Endothelial cell of umbilical vein (primary cell): ENCODE measurements at regions not wholly inside any gene's neighbourhood (a gene's known extent, or its start where the extent isn't known, plus 50 kb on each side); places are given as distances from the start of the nearest gene placed in this dataset.

Experiments used
- BruUV-seq: library from RNA; stranded (reverse); fragments of 400-500 nt; replicated peaks from 2 replicates; lab custom pipeline; 2021; lab: Mats Ljungman, UMichigan
- CTCF ChIA-PET: fragments of 300-600, 350-600 bp; sonication (Branson Sonifier 250); formaldehyde crosslinking; loops from one replicate; lab custom pipeline; 2021; ENCODE audit warnings: antibody characterized with exemption, inconsistent platforms; lab: Charles Lee
- POLR2A ChIA-PET: fragments of 300-600, 350-600 bp; sonication (Branson Sonifier 250); formaldehyde crosslinking; loops from one replicate; lab custom pipeline; 2021; ENCODE audit warnings: antibody characterized with exemption, inconsistent platforms; lab: Charles Lee
- DNase-seq: peaks from one replicate; pipeline ENCODE4 v3.0.0-alpha.2; 2011; ENCODE audit warnings: low read depth, low spot score
- FAIRE-seq: peaks from 2 replicates; lab custom pipeline; 2011; peaks lifted over from hg19 to GRCh38; lab: Jason Lieb, UNC
- H2AFZ ChIP-seq: 2 replicates; pipeline ENCODE4 v1.6.0; 2012; ENCODE audit warnings: low read depth, low read length, control low read depth, inconsistent platforms
- H3K27ac ChIP-seq: 2 replicates; pipeline ENCODE4 v1.5.1; 2011; ENCODE audit warnings: low read depth, mild to moderate bottlenecking, control low read depth, low read length, moderate library complexity; ENCODE audit not compliant: insufficient read depth
- H3K27me3 ChIP-seq, 2 experiments: 2 replicates each; pipeline versions ENCODE4 v1.6.0 to v1.6.1; 2011; ENCODE audit warnings: low read length in 2 of 2, mixed read lengths in 1 of 2; ENCODE audit not compliant: control insufficient read depth in 2 of 2, insufficient read depth in 2 of 2
- H3K36me3 ChIP-seq, 2 experiments: 2 replicates in 1 of 2; 3 replicates in 1 of 2; pipeline ENCODE4 v1.5.1; 2011; ENCODE audit warnings: low read length in 2 of 2, mild to moderate bottlenecking in 1 of 2, moderate library complexity in 1 of 2; ENCODE audit not compliant: control insufficient read depth in 2 of 2, insufficient read depth in 2 of 2; ENCODE audit errors: extremely low read depth in 1 of 2
- H3K4me1 ChIP-seq: 3 replicates; pipeline ENCODE4 v1.5.1; 2011; ENCODE audit warnings: mild to moderate bottlenecking, low read length; ENCODE audit not compliant: control insufficient read depth, insufficient read depth; ENCODE audit errors: extremely low read depth
- H3K4me2 ChIP-seq: 2 replicates; pipeline ENCODE4 v1.6.1; 2011; ENCODE audit warnings: low read length, control low read depth, mixed read lengths; ENCODE audit not compliant: insufficient read depth
- H3K4me3 ChIP-seq, 3 experiments: fragments of 200-600 bp in 1 of 3; sonication (generic), shearing (Covaris generic) in 1 of 3; replicated peaks in 1 of 3; 2 replicates each; pipeline ENCODE4 v1.5.1; 2011 to 2016; ENCODE audit warnings: control low read depth in 3 of 3, low read length in 3 of 3, mild to moderate bottlenecking in 2 of 3, inconsistent platforms in 1 of 3, low read depth in 1 of 3, moderate library complexity in 1 of 3; ENCODE audit not compliant: insufficient read depth in 1 of 3
- H3K79me2 ChIP-seq: 2 replicates; pipeline ENCODE4 v1.6.0; 2012; ENCODE audit warnings: low read length, inconsistent platforms; ENCODE audit not compliant: control insufficient read depth, insufficient read depth
- H3K9ac ChIP-seq: replicated peaks from 2 replicates; pipeline ENCODE3; 2011; ENCODE audit warnings: low read length, control low read depth; ENCODE audit not compliant: insufficient read depth; ENCODE audit errors: extremely low read depth
- H3K9me1 ChIP-seq: replicated peaks from 3 replicates; pipeline ENCODE4 v1.6.0; 2011; ENCODE audit warnings: mild to moderate bottlenecking, low read length; ENCODE audit not compliant: control insufficient read depth, insufficient read depth; ENCODE audit errors: extremely low read depth
- H3K9me3 ChIP-seq: replicated peaks from 2 replicates; pipeline ENCODE4 v1.5.1; 2012; ENCODE audit warnings: low read length, inconsistent platforms; ENCODE audit not compliant: control insufficient read depth, insufficient read depth
- H4K20me1 ChIP-seq: replicated peaks from 2 replicates; pipeline ENCODE3; 2011; ENCODE audit warnings: mild to moderate bottlenecking, low read length; ENCODE audit not compliant: control insufficient read depth, insufficient read depth; ENCODE audit errors: extremely low read depth
- CTCF ChIP-seq, 2 donors: IDR thresholded peaks; 1 replicate in 1 of 2; 2 replicates in 1 of 2; pipeline ENCODE4 v1.5.1; 2011; ENCODE audit warnings: low read length in 2 of 2, mild to moderate bottlenecking in 2 of 2, moderate library complexity in 2 of 2, control low read depth in 1 of 2, inconsistent platforms in 1 of 2, low read depth in 1 of 2; ENCODE audit not compliant: insufficient read depth in 1 of 2; ENCODE audit errors: extremely low read depth in 1 of 2
- EZH2 ChIP-seq: IDR thresholded peaks from 2 replicates; pipeline ENCODE4 v1.6.1; 2012; ENCODE audit warnings: borderline replicate concordance, low read depth, mild to moderate bottlenecking, moderate library complexity, low read length, inconsistent platforms; ENCODE audit not compliant: severe bottlenecking
- FOS ChIP-seq: IDR thresholded peaks from 2 replicates; pipeline ENCODE4 v1.6.1; 2011; ENCODE audit warnings: mild to moderate bottlenecking, low read length, moderate library complexity, borderline replicate concordance; ENCODE audit not compliant: insufficient read depth
- GATA2 ChIP-seq: IDR thresholded peaks from 2 replicates; pipeline ENCODE4 v1.7.0; 2011; ENCODE audit warnings: low read depth, mild to moderate bottlenecking, moderate library complexity, mixed read lengths, low read length; ENCODE audit not compliant: insufficient read length, insufficient read depth
- JUN ChIP-seq: IDR thresholded peaks from 2 replicates; pipeline ENCODE4 v1.6.1; 2011; ENCODE audit warnings: borderline replicate concordance, low read depth; ENCODE audit not compliant: insufficient read length, insufficient read depth
- MAX ChIP-seq: IDR thresholded peaks from 2 replicates; pipeline ENCODE4 v1.6.1; 2011; ENCODE audit not compliant: insufficient read depth, insufficient read length
- MYC ChIP-seq: IDR thresholded peaks from one replicate; pipeline ENCODE4 v1.6.1; 2011; ENCODE audit warnings: mild to moderate bottlenecking, low read depth, low read length
- POLR2A ChIP-seq: IDR thresholded peaks from 2 replicates; pipeline ENCODE4 v1.6.1; 2012; ENCODE audit warnings: low read depth, mild to moderate bottlenecking, control low read depth, low read length
- POLR2AphosphoS5 ChIP-seq: IDR thresholded peaks from 2 replicates; pipeline ENCODE4 v1.6.1; 2012; ENCODE audit warnings: low read depth, mild to moderate bottlenecking, control low read depth, low read length, moderate library complexity; ENCODE audit not compliant: insufficient read depth
- dilution Hi-C: fragments of 300-500 bp; cut with MboI; formaldehyde crosslinking; loops from one replicate; pipeline ENCODE4 v1.15.0; 2019; ENCODE audit warnings: low sequenced_read_pairs; ENCODE audit not compliant: extremely low pct_ligation_motif_present
- intact Hi-C: fragments of 100-400 bp; cut with micrococcal nuclease; formaldehyde crosslinking; loops from one replicate; pipeline ENCODE4 v1.10.0; 2022

DNA sequence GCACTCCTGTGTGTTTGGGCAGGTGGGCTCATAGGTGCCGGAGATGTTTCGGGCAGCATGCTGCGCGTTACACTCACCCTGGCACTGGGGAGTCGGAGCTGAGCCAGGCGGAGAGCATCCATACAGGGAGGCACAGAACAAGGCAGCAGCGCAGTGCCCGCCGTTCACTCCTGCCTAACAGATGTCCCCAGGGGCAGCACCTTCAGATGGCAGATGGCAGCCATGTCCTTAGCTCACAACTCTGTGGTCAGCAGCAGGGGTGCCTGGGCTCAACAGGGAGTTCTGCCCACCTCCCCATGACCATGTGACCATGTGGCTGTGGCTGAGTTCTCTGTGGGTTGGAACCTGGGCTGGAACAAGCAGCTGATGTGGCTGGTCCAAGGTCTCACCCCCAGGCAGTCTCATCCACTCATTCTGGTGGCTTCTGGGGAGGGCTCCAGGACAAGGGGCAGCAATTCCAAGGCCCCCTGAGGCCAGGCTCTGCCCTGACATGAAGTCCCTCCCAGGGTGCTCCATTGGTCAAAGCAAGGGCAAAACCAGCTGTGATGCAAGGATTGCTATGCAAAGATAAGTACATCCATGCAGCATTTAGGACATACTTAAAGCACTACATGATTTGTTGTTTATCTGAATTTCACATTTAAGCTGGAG lies 64.2 kb downstream of the MRPL36 start:
- Histone ChIP-seq H3K9me1 (no peaks in the 10 kb centered on the region), H4K20me1 (no peaks in the 10 kb centered on the region), H3K4me1 (no peaks in the 10 kb centered on the region), H3K4me2 (no peak overlapping the region), H3K4me3 (no peak overlapping the region), H3K9ac (no peak overlapping the region), H3K36me3 (no peaks in the 10 kb centered on the region), H3K9me3 (no peaks in the 10 kb centered on the region), H2AFZ (no peak overlapping the region), H3K27me3 (no peaks in the 10 kb centered on the region), H3K79me2 (no peaks in the 10 kb centered on the region), H3K27ac (no peak overlapping the region)
- TF ChIP-seq POLR2A, result no peak
- no peak for TF ChIP-seq EZH2
- TF ChIP-seq FOS, result no peak
- no peak for TF ChIP-seq CTCF (IDR thresholded peaks at IDR 0.05; ENCODE audit: extremely low read depth in 1 of 2, insufficient read depth in 1 of 2, low read depth in 1 of 2, low read length in 2 of 2)
- no peak for TF ChIP-seq POLR2AphosphoS5
- TF ChIP-seq MYC, result no peak
- TF ChIP-seq JUN, result no peak
- no peak for TF ChIP-seq MAX
- TF ChIP-seq GATA2, result no peak
- dilution Hi-C loops, result no loop called here
- no peak for FAIRE-seq
- no TSS peak for BruUV-seq
- CTCF ChIA-PET, result interaction anchor here (1.4 kb wide), 1 partner anchor 11 kb away, joined by 4 read pairs; no protein-coding TSS in a partner anchor
- POLR2A ChIA-PET, result no interaction called here
- intact Hi-C loops, result no loop called here
- no peak for DNase-seq
